H9 (cell line): ENCODE measurements at regions not wholly inside any gene's neighbourhood (a gene's known extent, or its start where the extent isn't known, plus 50 kb on each side); places are given as distances from the start of the nearest gene placed in this dataset.

Experiments used
- DNase-seq: peaks from one replicate; pipeline ENCODE4 v3.0.0-alpha.2; 2017
- H2AFZ ChIP-seq: one replicate; pipeline ENCODE4 v1.6.1; 2013; ENCODE audit warnings: mild to moderate bottlenecking, low read length, control low read depth, moderate library complexity
- H2AK5ac ChIP-seq: 2 replicates; pipeline ENCODE4 v1.6.1; 2013; ENCODE audit warnings: low read length, control low read depth, mixed read lengths; ENCODE audit not compliant: insufficient read length
- H2BK120ac ChIP-seq: one replicate; pipeline ENCODE4 v1.6.1; 2013; ENCODE audit warnings: low read depth, mild to moderate bottlenecking, low read length, control low read depth, inconsistent platforms; ENCODE audit not compliant: poor library complexity, severe bottlenecking
- H2BK12ac ChIP-seq: 2 replicates; pipeline ENCODE4 v1.6.1; 2013; ENCODE audit warnings: low read length, control low read depth, mixed read lengths, low read depth; ENCODE audit not compliant: insufficient read length
- H2BK15ac ChIP-seq: 2 replicates; pipeline ENCODE4 v1.6.1; 2013; ENCODE audit warnings: low read depth, low read length, control low read depth
- H2BK20ac ChIP-seq: one replicate; pipeline ENCODE4 v1.6.1; 2013; ENCODE audit warnings: low read depth, mild to moderate bottlenecking, low read length, control low read depth, inconsistent platforms; ENCODE audit not compliant: poor library complexity, severe bottlenecking
- H2BK5ac ChIP-seq: 2 replicates; pipeline ENCODE4 v1.6.1; 2013; ENCODE audit warnings: low read length, control low read depth, mixed read lengths; ENCODE audit not compliant: insufficient read length
- H3K14ac ChIP-seq: 2 replicates; pipeline ENCODE4 v1.6.1; 2013; ENCODE audit warnings: low read length, control low read depth; ENCODE audit not compliant: insufficient read depth
- H3K18ac ChIP-seq: 2 replicates; pipeline ENCODE4 v1.6.1; 2013; ENCODE audit warnings: low read depth, mild to moderate bottlenecking, mixed read lengths, low read length, control low read depth; ENCODE audit not compliant: insufficient read length
- H3K23ac ChIP-seq: 2 replicates; pipeline ENCODE4 v1.6.1; 2013; ENCODE audit warnings: low read length, control low read depth, mixed read lengths, low read depth; ENCODE audit not compliant: insufficient read length
- H3K23me2 ChIP-seq: 2 replicates; pipeline ENCODE4 v1.6.1; 2013; ENCODE audit warnings: low read depth, mild to moderate bottlenecking, mixed read lengths, low read length, control low read depth; ENCODE audit not compliant: insufficient read length, poor library complexity, severe bottlenecking
- H3K27ac ChIP-seq: 2 replicates; pipeline ENCODE4 v1.5.1; 2013; ENCODE audit warnings: low read length, control low read depth, mixed read lengths, low read depth; ENCODE audit not compliant: insufficient read length
- H3K27me3 ChIP-seq: 2 replicates; pipeline ENCODE4 v1.6.1; 2013; ENCODE audit warnings: low read length, control low read depth, inconsistent platforms; ENCODE audit not compliant: insufficient read depth
- H3K4ac ChIP-seq: 2 replicates; pipeline ENCODE4 v1.6.1; 2013; ENCODE audit warnings: low read depth, mild to moderate bottlenecking, control low read depth, inconsistent platforms, low read length, moderate library complexity
- H3K4me1 ChIP-seq: 2 replicates; pipeline ENCODE4 v1.6.1; 2013; ENCODE audit warnings: low read length, control low read depth, inconsistent platforms; ENCODE audit not compliant: insufficient read depth
- H3K4me2 ChIP-seq: 2 replicates; pipeline ENCODE4 v1.6.1; 2013; ENCODE audit warnings: low read length, control low read depth, mixed read lengths; ENCODE audit not compliant: insufficient read length, insufficient read depth
- H3K56ac ChIP-seq: 2 replicates; pipeline ENCODE4 v1.6.1; 2013; ENCODE audit warnings: low read depth, mild to moderate bottlenecking, mixed read lengths, low read length, control low read depth; ENCODE audit not compliant: insufficient read length
- H3K79me1 ChIP-seq: 2 replicates; pipeline ENCODE4 v1.6.1; 2013; ENCODE audit warnings: low read depth, mild to moderate bottlenecking, moderate library complexity, low read length, control low read depth, inconsistent platforms; ENCODE audit not compliant: insufficient read depth, poor library complexity, severe bottlenecking
- H3K79me2 ChIP-seq: 2 replicates; pipeline ENCODE4 v1.6.1; 2013; ENCODE audit warnings: low read length, control low read depth, inconsistent platforms; ENCODE audit not compliant: insufficient read depth
- H3K9ac ChIP-seq: 2 replicates; pipeline ENCODE4 v1.6.1; 2013; ENCODE audit warnings: low read length, control low read depth, mixed read lengths; ENCODE audit not compliant: insufficient read length; ENCODE audit errors: extremely low read depth
- H3K9me3 ChIP-seq: one replicate; pipeline ENCODE4 v1.6.1; 2013; ENCODE audit warnings: low read depth, low read length, inconsistent platforms; ENCODE audit not compliant: control insufficient read depth
- H3T11ph ChIP-seq: one replicate; pipeline ENCODE4 v1.6.1; 2013; ENCODE audit warnings: mild to moderate bottlenecking, low read length, control low read depth, inconsistent platforms
- H4K20me1 ChIP-seq: one replicate; pipeline ENCODE4 v1.6.1; 2013; ENCODE audit not compliant: control insufficient read depth, insufficient read length, insufficient read depth
- H4K5ac ChIP-seq: 2 replicates; pipeline ENCODE4 v1.6.1; 2013; ENCODE audit warnings: low read depth, mild to moderate bottlenecking, mixed read lengths, low read length, control low read depth; ENCODE audit not compliant: insufficient read length
- H4K8ac ChIP-seq: replicated peaks from 2 replicates; pipeline ENCODE4 v1.6.1; 2013; ENCODE audit warnings: low read length, control low read depth, mixed read lengths, low read depth; ENCODE audit not compliant: insufficient read length
- H4K91ac ChIP-seq: 2 replicates; pipeline ENCODE4 v1.6.1; 2013; ENCODE audit warnings: low read depth, mild to moderate bottlenecking, moderate library complexity, mixed read lengths, low read length, control low read depth; ENCODE audit not compliant: insufficient read length
- H3K27ac Mint-ChIP-seq, 3 experiments: 2 replicates in 2 of 3; 3 replicates in 1 of 3; pipeline ENCODE4 v1.8.0; 2020 to 2021; ENCODE audit warnings: mixed read lengths in 3 of 3, mild to moderate bottlenecking in 1 of 3, moderate library complexity in 1 of 3
- H3K27me3 Mint-ChIP-seq: 2 replicates; pipeline ENCODE4 v1.8.0; 2021; ENCODE audit warnings: low read depth, mild to moderate bottlenecking, moderate library complexity, mixed read lengths
- H3K36me3 Mint-ChIP-seq, 3 experiments: 2 replicates in 2 of 3; 3 replicates in 1 of 3; pipeline ENCODE4 v1.8.0; 2020 to 2021; ENCODE audit warnings: low read depth in 3 of 3, mixed read lengths in 3 of 3; ENCODE audit not compliant: insufficient read depth in 1 of 3
- H3K4me1 Mint-ChIP-seq, 2 experiments: 2 replicates each; pipeline ENCODE4 v1.8.0; 2020; ENCODE audit warnings: mixed read lengths in 2 of 2
- H3K4me3 Mint-ChIP-seq, 2 experiments: 2 replicates in 1 of 2; 3 replicates in 1 of 2; pipeline ENCODE4 v1.8.0; 2020 to 2021; ENCODE audit warnings: mild to moderate bottlenecking in 2 of 2, mixed read lengths in 2 of 2, moderate library complexity in 1 of 2
- H3K9me3 Mint-ChIP-seq, 2 experiments: 2 replicates in 1 of 2; 3 replicates in 1 of 2; pipeline ENCODE4 v1.8.0; 2020; ENCODE audit warnings: mild to moderate bottlenecking in 2 of 2, mixed read lengths in 2 of 2, moderate library complexity in 1 of 2
- CTCF ChIP-seq: fragments of 200-600 bp; sonication (generic); conservative IDR thresholded peaks from 3 replicates; pipeline ENCODE4 v1.8.0; 2021; ENCODE audit warnings: antibody characterized with exemption, mild to moderate bottlenecking
- WGBS: extraction: QIAGEN DNeasy Blood & Tissue Kit; methylation state at CpG from one replicate; pipeline ENCODE4 v1.1.7; 2013; ENCODE audit warnings: missing lambda C conversion rate, low lambda C conversion rate, mixed read lengths; ENCODE audit not compliant: insufficient read length; ENCODE audit errors: extremely low coverage; 5-methylcytosine and 5-hydroxymethylcytosine counted together

GRCh38 chr4:43133566-43133965 is 241.1 kb downstream of the GRXCR1 start:
- H2BK120ac ChIP-seq: no peak overlapping the region
- H4K91ac ChIP-seq: no peak overlapping the region
- H4K20me1 ChIP-seq: no peaks in the 10 kb centered on the region
- no peak overlapping the region for H3K4me3 Mint-ChIP-seq
- H3K27me3 Mint-ChIP-seq: no peaks in the 10 kb centered on the region
- no peak overlapping the region for H2AK5ac ChIP-seq
- no CpG with 5 or more reads among the region's 6 CpGs for WGBS
- H3K23me2 ChIP-seq: no peaks in the 10 kb centered on the region
- no peak overlapping the region for H3K4me2 ChIP-seq
- H2AFZ ChIP-seq: no peak overlapping the region
- H3K4me1 ChIP-seq: no peaks in the 10 kb centered on the region
- H2BK5ac ChIP-seq: no peak overlapping the region
- no peak overlapping the region for H3K56ac ChIP-seq
- H2BK20ac ChIP-seq: no peak overlapping the region
- no peak overlapping the region for H3K18ac ChIP-seq
- H3K36me3 Mint-ChIP-seq: peaks cover 0 to 11% (median 0%) of the 10 kb centered on the region in 3 experiments; a peak in 2 of 7 replicates
- no peaks in the 10 kb centered on the region for H3K79me1 ChIP-seq
- TF ChIP-seq CTCF: no peak
- no peak overlapping the region for H3T11ph ChIP-seq
- no peak overlapping the region for H3K27ac ChIP-seq
- H4K5ac ChIP-seq: no peak overlapping the region
- H3K79me2 ChIP-seq: no peaks in the 10 kb centered on the region
- no peak for DNase-seq
- H2BK12ac ChIP-seq: no peak overlapping the region
- no peak overlapping the region for H3K9ac ChIP-seq
- no peak overlapping the region for H3K27ac Mint-ChIP-seq
- H4K8ac ChIP-seq: no peak overlapping the region
- H3K9me3 ChIP-seq: no peaks in the 10 kb centered on the region
- H3K4ac ChIP-seq: no peak overlapping the region
- H3K4me1 Mint-ChIP-seq: peaks cover 23 to 24% of the 10 kb centered on the region in 2 experiments
- H3K23ac ChIP-seq: no peak overlapping the region
- H2BK15ac ChIP-seq: no peak overlapping the region
- no peak overlapping the region for H3K14ac ChIP-seq
- no peaks in the 10 kb centered on the region for H3K27me3 ChIP-seq
- H3K9me3 Mint-ChIP-seq: peaks cover under 1 to 8% of the 10 kb centered on the region in 2 experiments; a peak in 2 of 5 replicates
